ENCODE measurements at regions not wholly inside any gene's neighbourhood (a gene's known extent, or its start where the extent isn't known, plus 50 kb on each side); places are given as distances from the start of the nearest gene placed in this dataset.

GRCh38 chr21:14758849-14759248 is 212.7 kb upstream of the SAMSN1 start:
- TF ChIP-seq, protein P1, sequence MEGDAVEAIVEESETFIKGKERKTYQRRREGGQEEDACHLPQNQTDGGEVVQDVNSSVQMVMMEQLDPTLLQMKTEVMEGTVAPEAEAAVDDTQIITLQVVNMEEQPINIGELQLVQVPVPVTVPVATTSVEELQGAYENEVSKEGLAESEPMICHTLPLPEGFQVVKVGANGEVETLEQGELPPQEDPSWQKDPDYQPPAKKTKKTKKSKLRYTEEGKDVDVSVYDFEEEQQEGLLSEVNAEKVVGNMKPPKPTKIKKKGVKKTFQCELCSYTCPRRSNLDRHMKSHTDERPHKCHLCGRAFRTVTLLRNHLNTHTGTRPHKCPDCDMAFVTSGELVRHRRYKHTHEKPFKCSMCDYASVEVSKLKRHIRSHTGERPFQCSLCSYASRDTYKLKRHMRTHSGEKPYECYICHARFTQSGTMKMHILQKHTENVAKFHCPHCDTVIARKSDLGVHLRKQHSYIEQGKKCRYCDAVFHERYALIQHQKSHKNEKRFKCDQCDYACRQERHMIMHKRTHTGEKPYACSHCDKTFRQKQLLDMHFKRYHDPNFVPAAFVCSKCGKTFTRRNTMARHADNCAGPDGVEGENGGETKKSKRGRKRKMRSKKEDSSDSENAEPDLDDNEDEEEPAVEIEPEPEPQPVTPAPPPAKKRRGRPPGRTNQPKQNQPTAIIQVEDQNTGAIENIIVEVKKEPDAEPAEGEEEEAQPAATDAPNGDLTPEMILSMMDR (IDR thresholded peaks at IDR 0.05): no peak
- no peak for TF ChIP-seq POLR2AphosphoS5 (IDR thresholded peaks at IDR 0.05)
